ENCODE measurements at regions not wholly inside any gene's neighbourhood (a gene's known extent, or its start where the extent isn't known, plus 50 kb on each side); places are given as distances from the start of the nearest gene placed in this dataset.

DNA sequence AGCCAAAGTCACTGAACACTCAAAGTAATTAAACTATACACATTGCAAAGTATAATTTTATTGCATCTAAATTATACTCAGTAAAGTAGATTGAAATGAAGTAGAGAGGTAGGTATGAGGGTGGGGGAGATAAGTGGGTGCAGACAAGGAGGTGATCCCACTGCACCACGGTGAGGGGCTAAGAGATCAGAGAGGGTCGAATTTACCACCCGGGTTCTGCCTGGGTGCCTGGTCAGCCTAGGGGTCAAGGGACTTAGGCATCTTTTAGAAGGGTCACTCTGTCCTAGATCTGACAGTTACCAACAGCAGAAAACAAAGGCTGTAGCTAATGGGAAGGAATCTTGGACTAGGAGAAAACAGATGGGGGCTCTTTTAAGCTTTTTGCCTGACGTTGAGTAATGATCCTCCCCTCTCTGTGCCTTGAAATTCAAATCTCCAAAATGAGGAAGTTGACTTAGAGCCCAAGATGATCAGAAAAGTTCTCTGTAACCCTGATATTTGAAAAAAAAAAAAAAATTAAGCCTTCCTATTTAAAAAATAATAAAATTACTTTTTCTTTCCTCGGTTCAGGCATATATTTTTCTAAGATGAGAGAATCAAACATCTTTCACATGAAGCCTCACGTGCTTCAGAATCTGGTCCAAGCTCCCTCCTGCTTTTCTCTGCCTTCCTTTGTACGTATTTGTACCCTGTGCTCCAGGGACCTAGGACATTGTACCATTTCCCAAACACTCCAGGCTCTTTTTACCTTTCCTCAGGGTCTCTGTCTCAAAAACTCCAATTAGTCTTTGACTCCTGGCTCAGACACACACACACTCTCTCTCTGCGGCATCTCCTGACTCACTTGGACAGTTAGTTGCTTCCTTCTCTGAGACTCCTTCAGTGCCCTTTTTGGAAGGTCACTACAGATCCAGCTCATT lies 353.9 kb downstream of the CYRIA start:
- no peak for DNase-seq (ENCODE audit: low read depth in 4 of 4, low spot score in 3 of 4)

- DNase-seq (ENCODE audit: low read depth in 4 of 4, low spot score in 3 of 4): no peak
Observed at GRCh38 chr2:16308816-16309215, 356.8 kb downstream of the CYRIA start.

DNA sequence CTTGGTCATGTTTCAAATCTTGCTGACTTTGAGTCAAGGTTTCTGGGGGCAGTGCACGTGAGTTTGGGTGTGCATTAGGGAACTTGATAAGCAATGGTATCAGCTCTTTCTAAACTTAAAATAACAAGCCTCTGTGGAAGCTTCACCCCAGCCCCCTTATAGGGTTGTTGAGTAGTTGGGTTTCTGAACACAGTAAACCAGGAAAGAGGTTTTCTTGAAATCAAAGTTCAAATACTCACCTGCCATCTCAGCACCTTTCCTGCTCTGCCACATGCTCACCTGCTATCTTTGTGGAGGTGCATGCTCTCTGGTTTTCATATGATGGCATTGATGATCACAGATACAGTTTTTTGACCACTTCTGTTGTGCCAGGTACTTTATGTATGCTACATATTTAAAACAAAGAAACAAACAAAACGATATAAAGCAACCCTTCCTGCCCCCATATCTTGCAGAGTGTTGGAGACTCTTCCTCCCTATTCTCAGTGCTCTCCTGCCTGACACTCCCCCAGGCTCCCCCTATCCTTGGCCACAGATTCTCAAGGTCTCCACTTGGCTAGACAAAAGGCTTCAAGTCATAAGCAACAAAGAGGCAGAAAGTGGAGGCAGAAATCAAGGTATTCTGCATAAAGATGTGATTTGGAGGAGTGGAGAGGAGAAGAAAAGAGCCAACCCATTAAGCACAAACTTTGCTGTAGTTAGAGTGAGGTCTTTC lies 360.6 kb downstream of the CYRIA start:
- DNase-seq (ENCODE audit: low read depth in 4 of 4, low spot score in 3 of 4): no peak

DNA sequence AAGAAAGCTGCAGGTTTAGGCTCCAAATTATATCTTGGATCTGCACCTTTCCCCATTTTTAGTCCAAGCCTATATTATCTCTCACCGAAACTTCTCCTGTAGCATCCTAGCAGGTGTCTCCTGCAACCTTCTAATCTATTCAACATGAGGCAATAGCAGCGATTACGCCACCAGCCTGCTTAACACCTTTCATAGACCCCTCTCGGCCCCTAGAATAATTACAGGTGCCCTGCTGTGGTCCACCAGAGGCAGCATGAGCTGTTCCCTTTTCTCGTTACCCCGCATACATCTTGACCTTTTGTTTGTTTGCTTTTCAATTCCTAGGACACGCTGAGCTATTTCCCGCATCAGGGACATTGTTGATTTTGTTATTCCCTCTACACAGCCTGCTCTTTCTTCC lies 361.9 kb downstream of the CYRIA start:
- DNase-seq (ENCODE audit: low read depth in 4 of 4, low spot score in 3 of 4): no peak

- no peak for DNase-seq (ENCODE audit: low read depth in 4 of 4, low spot score in 3 of 4)
Observed at GRCh38 chr2:16303273-16303577, 362.4 kb downstream of the CYRIA start.

- no peak for DNase-seq (ENCODE audit: low read depth in 4 of 4, low spot score in 3 of 4)
Observed at GRCh38 chr2:16302431-16303272, 362.3 kb downstream of the MYCN start.

GRCh38 chr2:16301961-16302360 lies 361.6 kb downstream of the MYCN start:
- no peak for DNase-seq (ENCODE audit: low read depth in 4 of 4, low spot score in 3 of 4)

DNA sequence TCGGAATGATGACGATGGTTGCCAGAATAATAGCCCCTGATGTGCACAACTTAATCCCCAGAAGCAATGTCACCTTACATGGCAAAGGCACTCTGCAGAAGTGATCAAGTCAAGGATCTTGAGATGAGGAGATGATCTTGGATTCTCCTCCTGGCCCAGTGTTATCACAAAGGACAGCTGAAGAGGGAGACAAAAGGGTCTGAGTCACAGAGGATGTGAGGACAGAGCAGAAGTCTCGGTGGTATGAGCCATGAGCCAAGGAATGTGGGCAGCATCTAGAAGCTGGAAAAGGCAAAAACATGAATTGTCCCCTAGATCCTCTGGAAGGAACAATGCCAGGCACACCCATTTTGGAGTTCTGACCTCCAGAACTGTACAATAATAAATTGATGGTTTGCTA lies 358.5 kb downstream of the MYCN start:
- no peak for DNase-seq (ENCODE audit: low read depth in 4 of 4, low spot score in 3 of 4)

GRCh38 chr2:16296331-16297250 lies 356.2 kb downstream of the MYCN start:
- DNase-seq (ENCODE audit: low read depth in 4 of 4, low spot score in 3 of 4): no peak

DNA sequence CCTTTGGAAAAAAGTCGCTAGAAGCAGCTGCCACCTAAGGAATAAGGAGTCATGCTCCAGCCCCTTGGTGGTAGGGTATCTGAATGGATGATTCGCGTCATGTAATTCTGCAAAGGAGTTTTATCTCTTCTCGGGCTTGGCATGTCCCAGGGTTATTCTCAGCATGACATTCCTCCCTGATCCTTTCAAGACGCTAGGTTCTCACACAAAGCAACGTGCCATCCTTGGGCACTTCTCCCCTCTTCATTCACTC lies 355.6 kb downstream of the MYCN start:
- no peak for DNase-seq (ENCODE audit: low read depth in 4 of 4, low spot score in 3 of 4)

GRCh38 chr2:16294791-16295190 lies 354.4 kb downstream of the MYCN start:
- DNase-seq (ENCODE audit: low read depth in 4 of 4, low spot score in 3 of 4): no peak

DNA sequence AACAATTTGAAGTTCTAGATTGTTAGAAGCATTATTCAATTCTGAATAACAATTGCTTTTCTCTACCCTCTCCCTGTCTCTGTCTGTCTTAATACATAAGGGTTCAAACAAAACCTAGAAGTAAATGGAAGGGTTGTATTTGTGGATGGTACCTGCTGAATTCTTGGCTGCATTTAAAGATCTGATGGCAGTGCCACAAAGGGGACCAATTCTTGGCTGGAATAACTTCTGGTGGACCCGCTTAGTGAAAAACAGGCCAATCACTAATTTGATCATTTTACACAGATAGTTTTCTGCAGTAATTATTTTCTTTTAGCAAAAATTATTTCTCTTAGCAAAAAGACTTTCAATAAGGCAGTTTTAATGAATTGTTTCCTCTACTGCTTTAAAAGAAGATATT lies 353.5 kb downstream of the MYCN start:
- DNase-seq (ENCODE audit: low read depth in 4 of 4, low spot score in 3 of 4): no peak

DNA sequence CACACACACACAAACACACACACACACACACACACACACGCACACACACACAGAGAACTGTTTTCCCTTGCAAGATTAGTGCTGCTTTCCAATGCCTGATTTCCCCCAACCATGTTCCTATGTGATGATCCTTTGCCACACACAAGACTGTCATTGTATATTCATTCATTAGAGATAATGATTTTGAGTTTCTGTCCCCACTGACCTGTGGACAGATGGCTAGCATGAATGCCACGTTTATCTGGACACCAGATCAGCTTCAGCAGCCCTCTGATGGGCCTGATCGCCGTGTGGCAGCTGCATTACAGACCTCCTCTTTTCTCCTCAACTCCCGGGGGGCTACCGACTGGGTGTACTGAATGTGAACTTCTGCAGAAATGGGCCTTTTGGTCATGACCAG lies 353.0 kb downstream of the MYCN start:
- no peak for DNase-seq (ENCODE audit: low read depth in 4 of 4, low spot score in 3 of 4)

GRCh38 chr2:16291731-16292550 lies 351.6 kb downstream of the MYCN start:
- no peak for DNase-seq (ENCODE audit: low read depth in 4 of 4, low spot score in 3 of 4)

DNA sequence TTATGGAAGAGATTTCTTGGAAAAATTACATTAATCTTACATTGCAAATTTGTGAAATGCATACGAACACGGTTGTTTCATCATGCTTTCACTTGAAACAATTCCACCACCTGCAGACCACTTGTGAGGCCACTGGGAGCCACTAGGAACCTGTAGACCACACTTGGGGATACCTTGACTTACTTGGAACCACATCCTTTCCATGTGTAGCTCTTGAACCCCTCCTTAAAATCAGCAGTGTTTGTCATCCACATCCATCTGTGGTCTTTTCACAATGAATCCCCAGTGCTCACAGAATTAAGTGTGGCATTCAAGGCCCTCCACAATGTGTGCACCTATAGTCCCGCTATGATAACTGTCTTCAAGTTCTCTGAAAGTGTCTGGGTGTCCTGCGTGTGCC lies 350.9 kb downstream of the MYCN start:
- DNase-seq (ENCODE audit: low read depth in 4 of 4, low spot score in 3 of 4): no peak

- DNase-seq (ENCODE audit: low read depth in 4 of 4, low spot score in 3 of 4): no peak
Observed at GRCh38 chr2:16290311-16291020, 350.1 kb downstream of the MYCN start.

- no peak for DNase-seq (ENCODE audit: low read depth in 4 of 4, low spot score in 3 of 4)
Observed at GRCh38 chr2:16288371-16289112, 348.2 kb downstream of the MYCN start.

GRCh38 chr2:16287831-16288230 lies 347.5 kb downstream of the MYCN start:
- no peak for DNase-seq (ENCODE audit: low read depth in 4 of 4, low spot score in 3 of 4)
